Esophagus squamous epithelium (tissue), 5 donors: ENCODE measurements at regions not wholly inside any gene's neighbourhood (a gene's known extent, or its start where the extent isn't known, plus 50 kb on each side); places are given as distances from the start of the nearest gene placed in this dataset.

ENCODE experiments used
- DNase-seq: peaks from one replicate; lab custom pipeline; 2025; lab: John Stamatoyannopoulos, UW
- H3K27ac ChIP-seq, 4 donors: fragments of 200-600 bp; sonication (generic); one replicate each; pipeline ENCODE4 v1.5.1; 2016 to 2019; ENCODE audit warnings: mild to moderate bottlenecking in 1 of 4
- H3K27me3 ChIP-seq, 4 donors: fragments of 200-600 bp; sonication (generic); 1 replicate in 3 of 4; 2 replicates in 1 of 4; pipeline versions ENCODE4 v1.5.1 to v1.6.0; 2017 to 2021; ENCODE audit warnings: antibody characterized with exemption in 1 of 4
- H3K36me3 ChIP-seq, 3 donors: fragments of 200-600 bp; sonication (generic); one replicate each; pipeline ENCODE4 v1.5.1; 2016 to 2019
- H3K4me1 ChIP-seq, 3 donors: fragments of 200-600 bp; sonication (generic); one replicate each; pipeline ENCODE4 v1.5.1; 2017 to 2019
- H3K4me3 ChIP-seq, 4 donors: fragments of 200-600 bp; sonication (generic); 1 replicate in 3 of 4; 2 replicates in 1 of 4; pipeline ENCODE4 v1.5.1; 2016 to 2019; ENCODE audit warnings: mild to moderate bottlenecking in 2 of 4, moderate library complexity in 1 of 4
- H3K9me3 ChIP-seq, 3 donors: fragments of 200-600 bp; sonication (generic); one replicate each; pipeline ENCODE4 v1.5.1; 2016 to 2019
- CTCF ChIP-seq, 6 experiments: fragments of 450-650 bp in 4 of 6; fragments of 200-600 bp in 2 of 6; sonication (generic) in 2 of 6; IDR thresholded peaks; one replicate each; pipeline ENCODE4 v1.5.1; 2016 to 2019; ENCODE audit warnings: antibody characterized with exemption in 6 of 6, mild to moderate bottlenecking in 4 of 6, moderate library complexity in 4 of 6
- POLR2A ChIP-seq, 4 donors: fragments of 450-650 bp; IDR thresholded peaks; one replicate each; pipeline ENCODE4 v1.6.1; 2017; ENCODE audit warnings: antibody characterized with exemption in 4 of 4, mild to moderate bottlenecking in 4 of 4, moderate library complexity in 3 of 4
- WGBS, 2 donors: methylation state at CpG; one replicate each; pipeline ENCODE4 v1.1.5; 2018; 5-methylcytosine and 5-hydroxymethylcytosine counted together
- intact Hi-C: fragments of 100-400 bp; cut with DNase I; formaldehyde crosslinking; loops from one replicate; pipeline ENCODE4 v1.15.0; 2022
- donor health status: DM: yes; HTN: yes; CAD: no.

GRCh38 chr6:28751963-28752350 is 171.8 kb downstream of the TRIM27 start:
- H3K27me3 ChIP-seq: peaks cover 0 to 97% (median 0%) of the 10 kb centered on the region in 4 donors
- TF ChIP-seq POLR2A (IDR thresholded peaks at IDR 0.05): no peak
- TF ChIP-seq CTCF (IDR thresholded peaks at IDR 0.05): no peak
- WGBS, 2 donors: 69 to 75% methylated on average over 2 of the region's 2 CpGs

GRCh38 chr6:28757429-28758045 is 166.2 kb downstream of the TRIM27 start:
- Histone ChIP-seq H3K27me3 (peaks cover 0 to 99% (median 1%) of the 10 kb centered on the region in 4 donors), H3K9me3 (no peaks in the 10 kb centered on the region), H3K36me3 (no peaks in the 10 kb centered on the region), H3K4me1 (peaks cover 0 to 7% (median 0%) of the 10 kb centered on the region in 3 donors), H3K4me3 (no peak overlapping the region), H3K27ac (no peak overlapping the region)
- 32 to 40% methylated on average over 17 to 29 of the region's 33 CpGs for WGBS, 2 donors
- intact Hi-C loops: no loop called here
- TF ChIP-seq POLR2A (IDR thresholded peaks at IDR 0.05) (no peak), CTCF (IDR thresholded peaks at IDR 0.05) (no peak)
- no peak for DNase-seq

More at GRCh38 chr6:28751963-28752350, 171.8 kb downstream of the TRIM27 start:
- Histone ChIP-seq H3K9me3 (peaks cover 0 to 13% (median 3%) of the 10 kb centered on the region in 3 donors), H3K36me3 (no peaks in the 10 kb centered on the region), H3K4me1 (no peaks in the 10 kb centered on the region), H3K27ac (no peak overlapping the region), H3K4me3 (no peak overlapping the region)
- intact Hi-C loops: no loop called here
- no peak for DNase-seq

- 22 to 28% methylated on average over 18 to 19 of the region's 19 CpGs for WGBS, 2 donors
- intact Hi-C loops: no loop called here
- H3K27me3 ChIP-seq: peaks cover 0 to 99% (median 2%) of the 10 kb centered on the region in 4 donors
Observed at GRCh38 chr6:28758046-28758817, 165.6 kb downstream of the TRIM27 start.

GRCh38 chr6:28758818-28759235 is 165.0 kb downstream of the TRIM27 start:
- no peak for DNase-seq
- 51 to 61% methylated on average over 5 to 6 of the region's 6 CpGs for WGBS, 2 donors
- TF ChIP-seq CTCF (IDR thresholded peaks at IDR 0.05): no peak
- TF ChIP-seq POLR2A (IDR thresholded peaks at IDR 0.05): no peak
- peaks cover 0 to 3% (median 0%) of the 10 kb centered on the region in 3 donors for H3K9me3 ChIP-seq
- no peaks in the 10 kb centered on the region for H3K36me3 ChIP-seq
- H3K27me3 ChIP-seq: peaks cover 0 to 99% (median 5%) of the 10 kb centered on the region in 4 donors
- H3K4me3 ChIP-seq: no peak overlapping the region
- H3K27ac ChIP-seq: no peak overlapping the region
- intact Hi-C loops: no loop called here
- H3K4me1 ChIP-seq: peaks cover 0 to 7% (median 0%) of the 10 kb centered on the region in 3 donors

More at GRCh38 chr6:28758046-28758817, 165.6 kb downstream of the TRIM27 start:
- no peak overlapping the region for H3K27ac ChIP-seq
- no peaks in the 10 kb centered on the region for H3K9me3 ChIP-seq
- no peak overlapping the region for H3K4me3 ChIP-seq
- no peak for DNase-seq
- no peaks in the 10 kb centered on the region for H3K36me3 ChIP-seq
- H3K4me1 ChIP-seq: peaks cover 0 to 7% (median 0%) of the 10 kb centered on the region in 3 donors
- no peak for TF ChIP-seq CTCF (IDR thresholded peaks at IDR 0.05)
- TF ChIP-seq POLR2A (IDR thresholded peaks at IDR 0.05): no peak
